Heart right ventricle (tissue), 16 donors: ENCODE measurements at regions not wholly inside any gene's neighbourhood (a gene's known extent, or its start where the extent isn't known, plus 50 kb on each side); places are given as distances from the start of the nearest gene placed in this dataset.
"Not testable (repeated sequence)": the region's sequence is repeated elsewhere in the genome, so short reads cannot be mapped to it uniquely, and the experiment has no call there.

Experiments used
- ATAC-seq, 8 donors: fragments of 200-7000 bp; cut with Tn5 transposase; one replicate each; pipeline ENCODE4 v1.9.1; 2020; ENCODE audit warnings: mild to moderate bottlenecking in 8 of 8, moderate library complexity in 8 of 8, moderate number of reproducible peaks in 1 of 8
- DNase-seq, 2 donors: peaks; one replicate each; pipeline ENCODE4 v3.0.0-alpha.2; 2020
- H3K27ac ChIP-seq, 10 donors: fragments of 200-600 bp; sonication (generic) in 2 of 10; one replicate each; pipeline versions ENCODE4 v1.5.0 to v1.8.0; 2020 to 2022; ENCODE audit warnings: mild to moderate bottlenecking in 3 of 10
- H3K27me3 ChIP-seq, 7 donors: fragments of 200-600 bp; one replicate each; pipeline ENCODE4 v1.8.0; 2021 to 2022; ENCODE audit warnings: mild to moderate bottlenecking in 2 of 7
- H3K36me3 ChIP-seq, 9 donors: fragments of 200-600 bp; sonication (generic) in 1 of 9; one replicate each; pipeline versions ENCODE4 v1.5.0 to v1.8.0; 2020 to 2022; ENCODE audit warnings: mild to moderate bottlenecking in 2 of 9
- H3K4me1 ChIP-seq, 9 donors: fragments of 200-600 bp; sonication (generic) in 1 of 9; one replicate each; pipeline versions ENCODE4 v1.5.0 to v1.8.0; 2020 to 2022; ENCODE audit warnings: mild to moderate bottlenecking in 4 of 9
- H3K4me3 ChIP-seq, 10 donors: fragments of 200-600 bp; sonication (generic) in 2 of 10; one replicate each; pipeline versions ENCODE4 v1.5.0 to v1.8.0; 2020 to 2022; ENCODE audit warnings: mild to moderate bottlenecking in 7 of 10, moderate library complexity in 2 of 10
- H3K9me3 ChIP-seq, 11 donors: fragments of 200-600 bp in 10 of 11; sonication (generic) in 2 of 11; one replicate each; pipeline versions ENCODE4 v1.5.0 to v1.8.0; 2013 to 2022; ENCODE audit warnings: mild to moderate bottlenecking in 2 of 11, control low read depth in 1 of 11, moderate library complexity in 1 of 11
- WGBS, 2 donors: extraction: QIAGEN DNeasy Blood & Tissue Kit; methylation state at CpG; one replicate each; pipeline ENCODE4 v1.1.7; 2013; ENCODE audit warnings: inconsistent platforms in 1 of 2; 5-methylcytosine and 5-hydroxymethylcytosine counted together
- intact Hi-C, 10 donors: fragments of 100-400 bp; cut with DNase I; formaldehyde crosslinking; loops; one replicate each; pipeline versions ENCODE4 v1.11.1 to v1.14.2; 2022
- TF ChIP-seq, protein P1 (sequence below), 9 donors: fragments of 200-600 bp; sonication (generic) in 2 of 9; IDR thresholded peaks; one replicate each; pipeline versions ENCODE4 v1.5.0 to v1.8.0; 2021 to 2022; ENCODE audit warnings: antibody characterized with exemption in 9 of 9, mild to moderate bottlenecking in 5 of 9, moderate library complexity in 1 of 9
- donor health status: Arrhythmogenic right ventricular cardiomyopathy.
- donor health status: ischemic (EF 13 %, LVEDD 7.1; RV severe dilation, severe dysfunction).
- donor health status: healthy with polysubstance abuse.
- donor health status: DM: no; HTN: yes; CAD: no.
- donor health status: DM: no; HTN: no; CAD: no.
- donor health status: ischemic (EF 25% LVEDD 6.9; RV normal size, moderate dysfunction).
- donor health status: ischemic (EF 25% LVEDD 5.7; RV mildly dilated, moderate dysfunction).
- donor health status: healthy.
- donor health status: DM: yes; HTN: yes; CAD: no.
- donor health status: Ischemic cardiomyopathy.
- donor health status: ischemic (EF 35%, LVEDD 5.7; RV mildly dilated, moderate dysfunction).
- donor health status: nonischemic (EF 11% LVEDD 7.7; RV severe dilation, severe dysfunction).
- donor health status: DM: yes; HTN: yes; CAD: no.
- donor health status: PGD.
- donor health status: ischemic (EF 29% LVEDD 5.4; RV normal size, mild dysfunction).
- donor health status: nonischemic (EF 23%, LVEDD 6.1; RV moderate dilation, normal function).

GRCh38 chr5:101783241-101784013 lies 512.7 kb downstream of the SLCO4C1 start:
- TF ChIP-seq, protein P1, sequence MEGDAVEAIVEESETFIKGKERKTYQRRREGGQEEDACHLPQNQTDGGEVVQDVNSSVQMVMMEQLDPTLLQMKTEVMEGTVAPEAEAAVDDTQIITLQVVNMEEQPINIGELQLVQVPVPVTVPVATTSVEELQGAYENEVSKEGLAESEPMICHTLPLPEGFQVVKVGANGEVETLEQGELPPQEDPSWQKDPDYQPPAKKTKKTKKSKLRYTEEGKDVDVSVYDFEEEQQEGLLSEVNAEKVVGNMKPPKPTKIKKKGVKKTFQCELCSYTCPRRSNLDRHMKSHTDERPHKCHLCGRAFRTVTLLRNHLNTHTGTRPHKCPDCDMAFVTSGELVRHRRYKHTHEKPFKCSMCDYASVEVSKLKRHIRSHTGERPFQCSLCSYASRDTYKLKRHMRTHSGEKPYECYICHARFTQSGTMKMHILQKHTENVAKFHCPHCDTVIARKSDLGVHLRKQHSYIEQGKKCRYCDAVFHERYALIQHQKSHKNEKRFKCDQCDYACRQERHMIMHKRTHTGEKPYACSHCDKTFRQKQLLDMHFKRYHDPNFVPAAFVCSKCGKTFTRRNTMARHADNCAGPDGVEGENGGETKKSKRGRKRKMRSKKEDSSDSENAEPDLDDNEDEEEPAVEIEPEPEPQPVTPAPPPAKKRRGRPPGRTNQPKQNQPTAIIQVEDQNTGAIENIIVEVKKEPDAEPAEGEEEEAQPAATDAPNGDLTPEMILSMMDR (IDR thresholded peaks at IDR 0.05), result no peak
- H3K36me3 ChIP-seq, result no peaks in the 10 kb centered on the region
- H3K27me3 ChIP-seq, result no peaks in the 10 kb centered on the region
- peak overlapping the region in 6 of 10 donors; percentile 5 to 42 (median 24) for H3K4me3 ChIP-seq
- 28 to 56% methylated on average over 26 of the region's 26 CpGs for WGBS, 2 donors
- peaks cover 0 to 6% (median 0%) of the 10 kb centered on the region in 11 donors for H3K9me3 ChIP-seq
- peak in 1 of 8 donors; percentile 28 for ATAC-seq
- intact Hi-C loops, result no loop called here
- H3K27ac ChIP-seq, result no peak overlapping the region
- no peak for DNase-seq
- no peaks in the 10 kb centered on the region for H3K4me1 ChIP-seq

DNA sequence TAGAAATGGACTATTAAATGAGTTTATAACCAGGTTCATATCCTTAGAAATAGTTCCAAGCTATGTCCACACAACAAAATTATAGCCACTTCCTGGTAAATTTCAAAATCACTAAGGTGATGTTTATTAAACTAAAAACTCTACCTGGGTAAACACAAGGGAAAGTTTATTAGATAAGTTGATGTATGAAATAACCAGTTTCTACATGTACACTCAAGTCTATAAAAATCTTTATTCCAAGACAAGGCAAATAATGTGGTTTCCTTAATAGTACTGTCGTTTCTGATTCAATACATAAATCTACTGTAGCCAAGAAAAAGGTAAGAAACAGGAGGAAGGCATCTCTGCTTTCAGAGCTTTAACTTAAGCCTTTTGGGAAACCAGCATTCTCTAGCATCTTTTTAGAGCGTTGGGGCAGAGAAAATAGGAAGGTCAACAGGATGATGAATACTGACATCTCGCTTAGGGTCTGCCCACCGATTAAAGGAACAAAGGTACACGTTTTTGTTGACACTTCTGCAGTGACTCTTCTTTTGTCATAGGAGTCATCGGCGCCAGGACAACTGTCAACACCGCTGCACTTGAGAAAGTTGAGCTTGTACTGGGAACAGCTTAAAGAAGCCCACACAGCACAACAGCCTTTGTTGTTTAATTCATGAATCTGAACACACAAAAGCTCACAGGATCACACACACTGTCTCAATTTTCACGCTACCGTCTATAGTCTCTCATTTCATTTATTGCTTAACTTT lies 513.6 kb downstream of the SLCO4C1 start:
- TF ChIP-seq, protein P1 (IDR thresholded peaks at IDR 0.05), result no peak
- 57 to 72% methylated on average over 10 of the region's 10 CpGs for WGBS, 2 donors

DNA sequence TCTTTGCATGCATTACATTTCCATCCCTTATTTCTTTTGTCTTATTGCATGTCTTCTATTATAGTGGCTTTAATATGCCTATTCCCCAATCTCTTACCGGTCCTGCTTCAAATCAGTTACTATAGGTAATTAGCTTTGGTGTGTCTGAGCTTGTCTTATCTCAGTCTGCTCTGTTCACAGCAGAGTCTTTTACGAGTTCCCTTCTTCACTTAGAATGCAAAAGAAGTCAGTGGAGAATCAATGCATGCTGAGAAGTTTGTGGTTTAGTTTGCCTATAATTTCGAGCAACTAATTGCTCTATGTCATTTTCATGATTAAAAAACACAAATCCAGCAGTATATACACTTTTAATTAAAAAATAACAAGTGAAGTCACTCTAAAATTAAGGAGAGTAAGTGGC lies 545.0 kb downstream of the SLCO4C1 start:
- no peak for ATAC-seq
- TF ChIP-seq, protein P1 (IDR thresholded peaks at IDR 0.05), result no peak
- no peak for DNase-seq
- intact Hi-C loops, result no loop called here
- Histone ChIP-seq H3K27me3 (no peaks in the 10 kb centered on the region), H3K36me3 (no peaks in the 10 kb centered on the region), H3K4me1 (no peaks in the 10 kb centered on the region), H3K9me3 (peaks cover 0 to 19% (median 0%) of the 10 kb centered on the region in 11 donors), H3K27ac (no peak overlapping the region), H3K4me3 (no peak overlapping the region)
- 51 to 55% methylated on average over 3 of the region's 3 CpGs for WGBS, 2 donors

More for the DNA sequence above, 513.6 kb downstream of the SLCO4C1 start:
- Histone ChIP-seq H3K27ac (no peak overlapping the region), H3K4me1 (no peaks in the 10 kb centered on the region), H3K9me3 (peaks cover 0 to 8% (median 0%) of the 10 kb centered on the region in 11 donors), H3K4me3 (no peak overlapping the region), H3K36me3 (no peaks in the 10 kb centered on the region), H3K27me3 (no peaks in the 10 kb centered on the region)
- DNase-seq (no peak), ATAC-seq (no peak)
- intact Hi-C loops, result no loop called here

- H3K27me3 ChIP-seq, intact Hi-C loops, H3K4me3 ChIP-seq, H3K4me1 ChIP-seq, H3K27ac ChIP-seq, DNase-seq, H3K36me3 ChIP-seq, ATAC-seq: not testable (repeated sequence)
- peaks cover 0 to 26% (median 7%) of the 10 kb centered on the region in 11 donors for H3K9me3 ChIP-seq
Measured at GRCh38 chr5:101743000-101743399, 553.1 kb downstream of the SLCO4C1 start.

GRCh38 chr5:101728933-101729332 lies 567.2 kb downstream of the SLCO4C1 start:
- TF ChIP-seq, protein P1 (IDR thresholded peaks at IDR 0.05), result no peak
- no peaks in the 10 kb centered on the region for H3K36me3 ChIP-seq
- ATAC-seq, result no peak
- no peaks in the 10 kb centered on the region for H3K4me1 ChIP-seq
- H3K9me3 ChIP-seq, result no peaks in the 10 kb centered on the region
- H3K4me3 ChIP-seq, result no peak overlapping the region
- no peaks in the 10 kb centered on the region for H3K27me3 ChIP-seq
- no peak for DNase-seq
- intact Hi-C loops, result no loop called here
- no peak overlapping the region for H3K27ac ChIP-seq
